ENCODE measurements at regions not wholly inside any gene's neighbourhood (a gene's known extent, or its start where the extent isn't known, plus 50 kb on each side); places are given as distances from the start of the nearest gene placed in this dataset.

DNA sequence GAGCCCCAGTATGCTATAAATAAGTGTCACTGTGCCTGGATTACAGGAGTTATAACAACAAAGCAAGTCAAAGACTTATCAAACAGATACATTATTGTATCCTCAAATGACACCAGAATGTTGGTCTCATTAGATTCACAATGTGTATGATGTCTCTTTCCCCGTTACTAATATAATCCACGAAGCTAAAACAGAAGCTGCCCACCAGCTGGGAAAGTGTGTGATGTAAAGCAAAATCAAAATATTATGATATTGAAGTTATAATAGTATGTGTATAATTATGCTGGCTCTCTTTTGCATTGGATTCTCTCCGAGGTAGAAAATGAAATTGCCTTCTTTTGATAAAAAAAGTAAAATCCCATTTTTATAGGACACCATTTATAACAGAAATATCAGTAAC, 127.3 kb upstream of the MAN2A1 start:
- H2AFZ ChIP-seq (ENCODE audit: low read length) = no peak overlapping the region
- H3K27ac ChIP-seq (ENCODE audit: low read depth, low read length) = no peak overlapping the region
- H3K27me3 ChIP-seq (ENCODE audit: insufficient read depth, low read length) = no peaks in the 10 kb centered on the region
- TF ChIP-seq, protein P1, sequence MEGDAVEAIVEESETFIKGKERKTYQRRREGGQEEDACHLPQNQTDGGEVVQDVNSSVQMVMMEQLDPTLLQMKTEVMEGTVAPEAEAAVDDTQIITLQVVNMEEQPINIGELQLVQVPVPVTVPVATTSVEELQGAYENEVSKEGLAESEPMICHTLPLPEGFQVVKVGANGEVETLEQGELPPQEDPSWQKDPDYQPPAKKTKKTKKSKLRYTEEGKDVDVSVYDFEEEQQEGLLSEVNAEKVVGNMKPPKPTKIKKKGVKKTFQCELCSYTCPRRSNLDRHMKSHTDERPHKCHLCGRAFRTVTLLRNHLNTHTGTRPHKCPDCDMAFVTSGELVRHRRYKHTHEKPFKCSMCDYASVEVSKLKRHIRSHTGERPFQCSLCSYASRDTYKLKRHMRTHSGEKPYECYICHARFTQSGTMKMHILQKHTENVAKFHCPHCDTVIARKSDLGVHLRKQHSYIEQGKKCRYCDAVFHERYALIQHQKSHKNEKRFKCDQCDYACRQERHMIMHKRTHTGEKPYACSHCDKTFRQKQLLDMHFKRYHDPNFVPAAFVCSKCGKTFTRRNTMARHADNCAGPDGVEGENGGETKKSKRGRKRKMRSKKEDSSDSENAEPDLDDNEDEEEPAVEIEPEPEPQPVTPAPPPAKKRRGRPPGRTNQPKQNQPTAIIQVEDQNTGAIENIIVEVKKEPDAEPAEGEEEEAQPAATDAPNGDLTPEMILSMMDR (IDR thresholded peaks at IDR 0.05; ENCODE audit: extremely low read depth, low read depth, low read length) = no peak
- H3K4me3 ChIP-seq (ENCODE audit: insufficient read depth, low read length) = no peak overlapping the region
- DNase-seq (ENCODE audit: insufficient read length, low spot score, missing footprints) = no peak
- H3K4me2 ChIP-seq (ENCODE audit: insufficient read depth, low read length) = no peak overlapping the region
- H3K36me3 ChIP-seq (ENCODE audit: insufficient read depth, low read length) = no peaks in the 10 kb centered on the region
- H3K4me1 ChIP-seq (ENCODE audit: insufficient read depth, low read length) = no peaks in the 10 kb centered on the region
- H3K9me3 ChIP-seq (ENCODE audit: low read depth, low read length) = no peaks in the 10 kb centered on the region
- H4K20me1 ChIP-seq (ENCODE audit: insufficient read depth, low read length) = no peaks in the 10 kb centered on the region
- H3K79me2 ChIP-seq (ENCODE audit: insufficient read depth, low read length) = no peaks in the 10 kb centered on the region

DNA sequence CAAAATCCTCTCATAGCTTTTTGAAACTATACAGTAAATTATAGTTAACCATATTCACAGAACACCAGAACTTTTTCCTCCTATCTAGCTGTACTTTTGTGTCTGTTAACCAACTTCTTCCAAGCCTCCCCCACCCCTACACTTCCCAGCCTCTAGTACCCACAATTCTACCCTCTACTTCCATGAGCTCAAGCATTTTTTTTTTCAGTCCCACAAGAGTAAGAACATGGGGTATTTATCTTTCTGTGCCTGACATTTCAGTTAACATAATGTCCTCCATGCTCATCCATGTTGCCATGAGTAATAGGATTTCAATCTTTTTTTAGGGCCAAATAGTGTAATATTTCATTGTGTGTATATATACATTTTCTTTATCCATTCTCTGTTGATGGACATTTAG, 128.3 kb upstream of the MAN2A1 start:
- H2AFZ ChIP-seq (ENCODE audit: low read length) = no peak overlapping the region
- TF ChIP-seq, protein P1 (IDR thresholded peaks at IDR 0.05; ENCODE audit: extremely low read depth, low read depth, low read length) = no peak
- H3K79me2 ChIP-seq (ENCODE audit: insufficient read depth, low read length) = no peaks in the 10 kb centered on the region
- H3K27ac ChIP-seq (ENCODE audit: low read depth, low read length) = no peak overlapping the region
- H4K20me1 ChIP-seq (ENCODE audit: insufficient read depth, low read length) = no peaks in the 10 kb centered on the region
- no peak for DNase-seq (ENCODE audit: insufficient read length, low spot score, missing footprints)
- H3K4me3 ChIP-seq (ENCODE audit: insufficient read depth, low read length) = no peak overlapping the region
- H3K4me1 ChIP-seq (ENCODE audit: insufficient read depth, low read length) = no peaks in the 10 kb centered on the region
- H3K27me3 ChIP-seq (ENCODE audit: insufficient read depth, low read length) = no peaks in the 10 kb centered on the region
- no peaks in the 10 kb centered on the region for H3K36me3 ChIP-seq (ENCODE audit: insufficient read depth, low read length)
- H3K4me2 ChIP-seq (ENCODE audit: insufficient read depth, low read length) = no peak overlapping the region
- H3K9me3 ChIP-seq (ENCODE audit: low read depth, low read length) = no peaks in the 10 kb centered on the region

DNA sequence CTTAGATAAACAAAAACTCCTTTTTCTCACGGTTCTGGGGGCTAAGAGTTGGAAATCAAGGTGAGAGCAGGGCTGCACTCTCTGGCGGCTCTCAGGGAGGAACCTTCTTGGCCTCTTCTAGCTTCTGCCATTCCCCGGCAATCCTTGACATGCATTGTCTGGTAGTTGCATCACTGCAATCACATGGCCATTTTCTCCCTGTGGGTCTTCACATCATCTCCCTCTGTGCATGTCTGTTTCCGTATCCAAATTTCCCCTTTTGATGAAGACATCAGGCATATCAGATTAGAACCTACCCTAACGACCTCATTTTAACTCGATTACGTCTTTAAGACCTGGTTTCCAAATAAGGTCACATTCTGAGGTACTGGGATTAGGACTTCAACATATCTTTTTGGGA, 129.2 kb upstream of the MAN2A1 start:
- H3K36me3 ChIP-seq (ENCODE audit: insufficient read depth, low read length) = no peaks in the 10 kb centered on the region
- no peak overlapping the region for H3K4me2 ChIP-seq (ENCODE audit: insufficient read depth, low read length)
- H3K4me1 ChIP-seq (ENCODE audit: insufficient read depth, low read length) = no peaks in the 10 kb centered on the region
- DNase-seq (ENCODE audit: insufficient read length, low spot score, missing footprints) = no peak
- no peak overlapping the region for H2AFZ ChIP-seq (ENCODE audit: low read length)
- H3K79me2 ChIP-seq (ENCODE audit: insufficient read depth, low read length) = no peaks in the 10 kb centered on the region
- H3K9me3 ChIP-seq (ENCODE audit: low read depth, low read length) = no peaks in the 10 kb centered on the region
- H3K27ac ChIP-seq (ENCODE audit: low read depth, low read length) = no peak overlapping the region
- no peaks in the 10 kb centered on the region for H3K27me3 ChIP-seq (ENCODE audit: insufficient read depth, low read length)
- H4K20me1 ChIP-seq (ENCODE audit: insufficient read depth, low read length) = no peaks in the 10 kb centered on the region
- no peak overlapping the region for H3K4me3 ChIP-seq (ENCODE audit: insufficient read depth, low read length)
- TF ChIP-seq, protein P1 (IDR thresholded peaks at IDR 0.05; ENCODE audit: extremely low read depth, low read depth, low read length) = no peak

DNA sequence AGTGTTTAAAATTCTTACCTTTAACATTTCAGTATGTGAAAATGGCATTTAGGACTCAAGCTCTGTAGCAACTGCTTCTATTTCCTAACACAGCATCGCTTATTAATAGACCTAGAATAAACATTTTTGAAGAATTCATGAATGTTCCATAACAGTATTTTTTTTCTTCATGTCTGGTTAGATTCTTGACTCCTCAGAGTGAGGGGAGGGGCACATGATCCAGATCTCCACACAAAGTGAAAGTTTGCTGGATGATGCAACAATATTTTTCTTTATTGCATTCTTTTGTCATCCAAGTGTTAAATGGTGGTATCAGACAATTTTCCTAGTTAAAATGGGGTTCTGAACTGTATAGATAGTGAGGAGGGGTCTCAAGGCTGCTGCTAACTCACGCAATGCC, 130.8 kb upstream of the MAN2A1 start:
- Histone ChIP-seq H3K36me3 (ENCODE audit: insufficient read depth, low read length) (no peaks in the 10 kb centered on the region), H4K20me1 (ENCODE audit: insufficient read depth, low read length) (no peaks in the 10 kb centered on the region), H2AFZ (ENCODE audit: low read length) (no peak overlapping the region), H3K79me2 (ENCODE audit: insufficient read depth, low read length) (no peaks in the 10 kb centered on the region), H3K4me2 (ENCODE audit: insufficient read depth, low read length) (no peak overlapping the region), H3K4me1 (ENCODE audit: insufficient read depth, low read length) (no peaks in the 10 kb centered on the region), H3K4me3 (ENCODE audit: insufficient read depth, low read length) (no peak overlapping the region), H3K27me3 (ENCODE audit: insufficient read depth, low read length) (no peaks in the 10 kb centered on the region), H3K9me3 (ENCODE audit: low read depth, low read length) (no peaks in the 10 kb centered on the region), H3K27ac (ENCODE audit: low read depth, low read length) (no peak overlapping the region)
- TF ChIP-seq, protein P1 (IDR thresholded peaks at IDR 0.05; ENCODE audit: extremely low read depth, low read depth, low read length) = no peak
- no peak for DNase-seq (ENCODE audit: insufficient read length, low spot score, missing footprints)

Data from osteoblast (primary cell).